Progenitor cell of endocrine pancreas (in vitro differentiated cells): ENCODE measurements at regions not wholly inside any gene's neighbourhood (a gene's known extent, or its start where the extent isn't known, plus 50 kb on each side); places are given as distances from the start of the nearest gene placed in this dataset.

ENCODE experiments used
- DNase-seq: peaks from one replicate; pipeline ENCODE4 v3.0.0; 2021; ENCODE audit warnings: low spot score; ENCODE audit not compliant: unreplicated experiment
- H3K27ac Mint-ChIP-seq: 2 replicates; pipeline ENCODE4 v1.8.0; 2021; ENCODE audit warnings: mild to moderate bottlenecking, moderate library complexity, mixed read lengths
- H3K27me3 Mint-ChIP-seq: 2 replicates; pipeline ENCODE4 v1.8.0; 2021; ENCODE audit warnings: mixed read lengths
- H3K36me3 Mint-ChIP-seq: 2 replicates; pipeline ENCODE4 v1.8.0; 2022; ENCODE audit warnings: mixed read lengths; ENCODE audit not compliant: insufficient read depth
- H3K4me1 Mint-ChIP-seq: 2 replicates; pipeline ENCODE4 v1.8.0; 2021; ENCODE audit warnings: low read depth, mixed read lengths
- H3K4me3 Mint-ChIP-seq: 2 replicates; pipeline ENCODE4 v1.8.0; 2021; ENCODE audit warnings: low read depth, mild to moderate bottlenecking, moderate library complexity, mixed read lengths
- H3K9me3 Mint-ChIP-seq: 2 replicates; pipeline ENCODE4 v1.8.0; 2021; ENCODE audit warnings: low read depth, mixed read lengths
- TF ChIP-seq, protein P1 (sequence below): fragments of 200-600 bp; sonication (generic); IDR thresholded peaks from one replicate; pipeline ENCODE4 v1.5.0; 2021; ENCODE audit warnings: antibody characterized with exemption, mild to moderate bottlenecking; ENCODE audit not compliant: unreplicated experiment

DNA sequence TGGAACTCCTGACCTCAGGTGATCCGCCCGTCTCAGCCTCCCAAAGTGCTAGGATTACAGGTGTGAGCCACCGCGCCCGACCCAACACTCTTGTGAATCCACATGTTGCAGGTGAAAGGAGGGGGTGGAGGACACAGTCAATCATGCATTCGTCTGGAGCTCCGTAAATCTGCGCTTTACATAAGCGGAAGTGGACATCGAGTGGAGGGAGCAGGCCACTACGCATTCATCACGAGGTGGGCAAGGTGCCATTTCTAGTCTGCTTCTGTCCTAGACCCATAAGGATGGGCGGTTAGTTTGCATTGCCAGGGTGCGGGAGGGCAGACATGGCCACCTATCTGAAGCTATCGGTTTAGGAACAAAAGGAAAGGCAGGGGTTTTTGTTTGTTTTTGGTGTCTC is 225.2 kb upstream of the TCERG1L start:
- H3K27ac Mint-ChIP-seq, result no peak overlapping the region
- no peaks in the 10 kb centered on the region for H3K4me1 Mint-ChIP-seq
- H3K9me3 Mint-ChIP-seq, result no peaks in the 10 kb centered on the region
- H3K36me3 Mint-ChIP-seq, result no peaks in the 10 kb centered on the region
- H3K4me3 Mint-ChIP-seq, result no peak overlapping the region
- no peaks in the 10 kb centered on the region for H3K27me3 Mint-ChIP-seq
- no peak for DNase-seq
- TF ChIP-seq, protein P1, sequence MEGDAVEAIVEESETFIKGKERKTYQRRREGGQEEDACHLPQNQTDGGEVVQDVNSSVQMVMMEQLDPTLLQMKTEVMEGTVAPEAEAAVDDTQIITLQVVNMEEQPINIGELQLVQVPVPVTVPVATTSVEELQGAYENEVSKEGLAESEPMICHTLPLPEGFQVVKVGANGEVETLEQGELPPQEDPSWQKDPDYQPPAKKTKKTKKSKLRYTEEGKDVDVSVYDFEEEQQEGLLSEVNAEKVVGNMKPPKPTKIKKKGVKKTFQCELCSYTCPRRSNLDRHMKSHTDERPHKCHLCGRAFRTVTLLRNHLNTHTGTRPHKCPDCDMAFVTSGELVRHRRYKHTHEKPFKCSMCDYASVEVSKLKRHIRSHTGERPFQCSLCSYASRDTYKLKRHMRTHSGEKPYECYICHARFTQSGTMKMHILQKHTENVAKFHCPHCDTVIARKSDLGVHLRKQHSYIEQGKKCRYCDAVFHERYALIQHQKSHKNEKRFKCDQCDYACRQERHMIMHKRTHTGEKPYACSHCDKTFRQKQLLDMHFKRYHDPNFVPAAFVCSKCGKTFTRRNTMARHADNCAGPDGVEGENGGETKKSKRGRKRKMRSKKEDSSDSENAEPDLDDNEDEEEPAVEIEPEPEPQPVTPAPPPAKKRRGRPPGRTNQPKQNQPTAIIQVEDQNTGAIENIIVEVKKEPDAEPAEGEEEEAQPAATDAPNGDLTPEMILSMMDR, result no peak

GRCh38 chr10:131537281-131537680 is 225.8 kb upstream of the TCERG1L start:
- Mint-ChIP-seq H3K36me3 (no peaks in the 10 kb centered on the region), H3K9me3 (no peaks in the 10 kb centered on the region), H3K4me3 (no peak overlapping the region), H3K27ac (no peak overlapping the region), H3K27me3 (no peaks in the 10 kb centered on the region), H3K4me1 (no peaks in the 10 kb centered on the region)
- TF ChIP-seq, protein P1, result no peak
- DNase-seq, result no peak

DNA sequence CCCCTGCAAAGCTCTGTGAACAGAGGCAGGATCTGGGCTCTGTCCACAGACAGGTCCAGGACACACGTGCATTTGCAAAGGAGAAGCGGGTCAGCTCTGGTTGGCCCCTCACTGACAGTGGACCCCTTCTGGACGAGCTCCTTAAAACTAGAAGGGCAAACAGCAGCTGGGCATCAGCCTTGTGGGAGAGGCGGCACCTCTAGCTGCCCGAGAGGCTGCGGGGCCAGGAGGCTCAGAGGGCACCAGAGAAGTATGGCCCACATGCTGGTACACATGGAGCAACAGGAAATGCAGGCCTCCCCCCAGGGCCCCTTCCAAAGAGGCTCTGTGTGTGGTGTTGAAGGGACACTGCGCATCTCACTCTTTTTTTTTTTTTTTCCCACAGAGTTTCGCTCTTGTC is 233.0 kb upstream of the TCERG1L start:
- Mint-ChIP-seq H3K36me3 (no peaks in the 10 kb centered on the region), H3K9me3 (no peaks in the 10 kb centered on the region), H3K4me1 (no peaks in the 10 kb centered on the region), H3K4me3 (no peak overlapping the region), H3K27ac (no peak overlapping the region), H3K27me3 (peaks cover 36% of the 10 kb centered on the region)
- TF ChIP-seq, protein P1, result no peak
- no peak for DNase-seq

- no peaks in the 10 kb centered on the region for H3K9me3 Mint-ChIP-seq
- TF ChIP-seq, protein P1, result no peak
- H3K36me3 Mint-ChIP-seq, result no peaks in the 10 kb centered on the region
- H3K27me3 Mint-ChIP-seq, result peaks cover 45% of the 10 kb centered on the region
- H3K4me1 Mint-ChIP-seq, result no peaks in the 10 kb centered on the region
- no peak overlapping the region for H3K4me3 Mint-ChIP-seq
- no peak for DNase-seq
- no peak overlapping the region for H3K27ac Mint-ChIP-seq
Measured at GRCh38 chr10:131546086-131546810, 234.7 kb upstream of the TCERG1L start.

DNA sequence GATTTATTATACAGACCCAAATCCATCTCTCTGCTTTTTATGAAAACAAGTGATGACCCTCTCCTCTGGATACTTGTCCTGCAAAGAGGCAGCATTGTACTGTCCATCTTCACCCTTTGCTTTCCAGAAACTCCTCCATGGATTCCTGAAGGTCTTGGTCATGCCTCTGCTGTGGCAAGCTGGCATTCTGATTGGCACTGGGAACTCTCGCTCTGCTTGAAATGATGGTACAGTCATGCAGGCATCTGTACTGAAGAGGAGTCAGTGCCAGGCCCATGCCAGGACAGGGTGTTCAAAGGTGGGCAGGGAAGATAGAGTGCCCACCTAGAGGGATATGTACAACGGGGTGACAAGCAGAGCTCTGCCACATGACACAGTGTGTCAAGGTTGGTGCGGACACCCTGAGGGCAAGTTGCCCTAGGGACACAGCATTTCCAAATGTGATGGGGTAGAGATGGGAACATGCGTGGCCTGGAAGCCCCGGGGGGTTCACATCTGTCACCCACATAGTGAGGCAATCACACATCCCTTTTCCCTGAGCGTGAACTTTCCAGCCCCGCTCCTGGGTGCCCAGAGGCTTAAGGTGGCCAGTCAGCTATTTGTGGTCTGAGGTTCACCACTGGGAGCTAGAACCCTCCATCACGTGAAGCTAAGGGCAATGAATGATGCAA is 235.7 kb upstream of the TCERG1L start:
- no peak overlapping the region for H3K27ac Mint-ChIP-seq
- H3K9me3 Mint-ChIP-seq, result no peaks in the 10 kb centered on the region
- H3K27me3 Mint-ChIP-seq, result peaks cover 45% of the 10 kb centered on the region
- H3K36me3 Mint-ChIP-seq, result no peaks in the 10 kb centered on the region
- no peak for DNase-seq
- H3K4me1 Mint-ChIP-seq, result no peaks in the 10 kb centered on the region
- TF ChIP-seq, protein P1, result no peak
- H3K4me3 Mint-ChIP-seq, result no peak overlapping the region
